Loucy (cell line): ENCODE measurements at regions not wholly inside any gene's neighbourhood (a gene's known extent, or its start where the extent isn't known, plus 50 kb on each side); places are given as distances from the start of the nearest gene placed in this dataset.
A peak's percentile ranks its signal among the peaks of the same experiment; 100 is the strongest.
"Not testable (repeated sequence)": the region's sequence is repeated elsewhere in the genome, so short reads cannot be mapped to it uniquely, and the experiment has no call there.

ENCODE experiments used
- H2AFZ ChIP-seq: fragments of 200-600 bp; sonication (generic); 2 replicates; pipeline ENCODE4 v1.6.0; 2016; ENCODE audit warnings: antibody characterized with exemption, mild to moderate bottlenecking, low read length, moderate library complexity
- H3F3A ChIP-seq: fragments of 200-600 bp; 2 replicates; pipeline ENCODE4 v1.6.0; 2016; ENCODE audit warnings: antibody characterized with exemption, low read depth, mild to moderate bottlenecking
- H3K27me3 ChIP-seq: fragments of 200-600 bp; sonication (generic); 2 replicates; pipeline ENCODE4 v1.6.1; 2014; ENCODE audit warnings: low read length, mild to moderate bottlenecking; ENCODE audit not compliant: insufficient read depth, poor library complexity, severe bottlenecking
- H3K36me3 ChIP-seq: fragments of 200-600 bp; sonication (generic); 2 replicates; pipeline ENCODE4 v1.6.1; 2016; ENCODE audit warnings: low read length; ENCODE audit not compliant: insufficient read depth
- H3K4me1 ChIP-seq: fragments of 200-600 bp; sonication (generic); 2 replicates; pipeline ENCODE4 v1.5.1; 2014; ENCODE audit warnings: low read length, mild to moderate bottlenecking; ENCODE audit not compliant: insufficient read depth, poor library complexity, severe bottlenecking
- H3K4me2 ChIP-seq: fragments of 200-600 bp; sonication (generic); 2 replicates; pipeline ENCODE4 v1.6.0; 2014; ENCODE audit warnings: antibody characterized with exemption, low read length, low read depth, mild to moderate bottlenecking; ENCODE audit not compliant: poor library complexity, severe bottlenecking
- H3K4me3 ChIP-seq: fragments of 200-600 bp; sonication (generic); 2 replicates; pipeline ENCODE4 v1.5.1; 2014; ENCODE audit warnings: low read length, mild to moderate bottlenecking, mixed read lengths; ENCODE audit not compliant: poor library complexity, severe bottlenecking
- H3K79me2 ChIP-seq: fragments of 200-600 bp; sonication (generic); 2 replicates; pipeline ENCODE4 v1.6.1; 2014; ENCODE audit warnings: low read length; ENCODE audit not compliant: insufficient read depth
- H3K9ac ChIP-seq: fragments of 200-600 bp; sonication (generic); 2 replicates; pipeline ENCODE4 v1.6.0; 2014; ENCODE audit warnings: mild to moderate bottlenecking, low read depth, low read length, moderate library complexity; ENCODE audit not compliant: poor library complexity, severe bottlenecking
- H3K9me2 ChIP-seq: fragments of 200-600 bp; sonication (generic); replicated peaks from 2 replicates; pipeline ENCODE4 v1.6.1; 2016; ENCODE audit warnings: low read depth, low read length, mixed read lengths
- H3K9me3 ChIP-seq: fragments of 200-600 bp; sonication (generic); 2 replicates; pipeline ENCODE4 v1.6.1; 2014; ENCODE audit warnings: mild to moderate bottlenecking, antibody characterized with exemption, low read length, low read depth; ENCODE audit not compliant: insufficient read depth
- H4K20me1 ChIP-seq: fragments of 200-600 bp; sonication (generic); 2 replicates; pipeline ENCODE4 v1.6.0; 2014; ENCODE audit warnings: antibody characterized with exemption, low read length, mild to moderate bottlenecking; ENCODE audit not compliant: insufficient read depth, poor library complexity, severe bottlenecking
- CTCF ChIP-seq: fragments of 200-600 bp; sonication (generic); conservative IDR thresholded peaks from 2 replicates; pipeline ENCODE4 v1.5.1; 2014; ENCODE audit warnings: mild to moderate bottlenecking, antibody characterized with exemption, low read length
- EZH2phosphoT487 ChIP-seq: fragments of 200-600 bp; IDR thresholded peaks from 2 replicates; pipeline ENCODE4 v1.6.1; 2018; ENCODE audit warnings: antibody characterized with exemption, mild to moderate bottlenecking, moderate library complexity, borderline replicate concordance

- Histone ChIP-seq H3K4me3 (no peak overlapping the region), H4K20me1 (no peaks in the 10 kb centered on the region), H3K27me3 (no peaks in the 10 kb centered on the region), H3K4me1 (peaks cover 6% of the 10 kb centered on the region), H2AFZ (no peak overlapping the region), H3K9me3 (peaks cover 4% of the 10 kb centered on the region; the same call in 1 of the 2 replicates), H3K9me2 (no peaks in the 10 kb centered on the region), H3K4me2 (peak overlapping the region; percentile 37), H3K36me3 (no peaks in the 10 kb centered on the region), H3K79me2 (peaks cover 20% of the 10 kb centered on the region; the same call in 1 of the 2 replicates), H3F3A (no peaks in the 10 kb centered on the region), H3K9ac (no peak overlapping the region)
- TF ChIP-seq EZH2phosphoT487 (no peak), CTCF (no peak)
Measured at GRCh38 chr5:94102849-94103248, 361.4 kb upstream of the POU5F2 start.

DNA sequence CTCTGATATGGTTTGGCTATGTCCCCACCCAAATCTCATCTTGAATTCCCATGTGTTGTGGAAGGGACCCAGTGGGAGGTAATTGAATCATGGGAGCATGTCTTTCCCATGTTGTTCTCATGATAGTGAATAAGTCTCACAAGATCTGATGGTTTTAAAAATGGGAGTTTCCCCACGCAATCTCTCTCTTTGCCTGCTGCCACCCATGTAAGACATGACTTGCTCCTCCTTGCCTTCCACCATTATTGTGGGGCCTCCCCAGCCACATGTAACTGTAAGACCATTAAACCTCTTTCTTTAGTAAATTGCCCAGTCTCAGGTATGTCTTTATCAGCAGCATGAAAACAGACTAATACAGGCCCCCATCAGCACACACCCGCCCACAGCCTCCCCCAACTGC is 356.0 kb upstream of the POU5F2 start:
- H3K9ac ChIP-seq, H3K9me3 ChIP-seq: not testable (repeated sequence)

GRCh38 chr5:94094793-94095441 is 353.5 kb upstream of the POU5F2 start:
- no peak overlapping the region for H3K9ac ChIP-seq
- H3K79me2 ChIP-seq: peaks cover 4% of the 10 kb centered on the region; the same call in 1 of the 2 replicates
- no peak for TF ChIP-seq EZH2phosphoT487
- no peak for TF ChIP-seq CTCF
- H4K20me1 ChIP-seq: no peaks in the 10 kb centered on the region
- H3K4me2 ChIP-seq: no peak overlapping the region
- no peaks in the 10 kb centered on the region for H3K36me3 ChIP-seq
- no peaks in the 10 kb centered on the region for H3K9me3 ChIP-seq
- no peaks in the 10 kb centered on the region for H3K27me3 ChIP-seq
- no peaks in the 10 kb centered on the region for H3K4me1 ChIP-seq
- no peaks in the 10 kb centered on the region for H3K9me2 ChIP-seq
- no peak overlapping the region for H2AFZ ChIP-seq
- no peak overlapping the region for H3K4me3 ChIP-seq
- H3F3A ChIP-seq: no peaks in the 10 kb centered on the region

More for the DNA sequence above, 356.0 kb upstream of the POU5F2 start:
- H3K79me2 ChIP-seq, H3K27me3 ChIP-seq, H3K36me3 ChIP-seq, H3F3A ChIP-seq, H2AFZ ChIP-seq, H4K20me1 ChIP-seq, H3K9me2 ChIP-seq, H3K4me1 ChIP-seq, H3K4me3 ChIP-seq, H3K4me2 ChIP-seq: not testable (repeated sequence)

- Histone ChIP-seq H3K9me2 (no peaks in the 10 kb centered on the region), H3F3A (no peaks in the 10 kb centered on the region), H3K36me3 (no peaks in the 10 kb centered on the region), H3K4me2 (no peak overlapping the region), H3K9me3 (no peaks in the 10 kb centered on the region), H2AFZ (no peak overlapping the region), H3K27me3 (no peaks in the 10 kb centered on the region), H3K79me2 (peaks cover 4% of the 10 kb centered on the region; the same call in 1 of the 2 replicates), H3K4me1 (no peaks in the 10 kb centered on the region), H3K9ac (no peak overlapping the region), H4K20me1 (no peaks in the 10 kb centered on the region), H3K4me3 (no peak overlapping the region)
- TF ChIP-seq EZH2phosphoT487: no peak
- no peak for TF ChIP-seq CTCF
Measured at GRCh38 chr5:94093300-94093699, 351.9 kb upstream of the POU5F2 start.
